GM19324 (cell line): ENCODE measurements at regions not wholly inside any gene's neighbourhood (a gene's known extent, or its start where the extent isn't known, plus 50 kb on each side); places are given as distances from the start of the nearest gene placed in this dataset.
"Not testable (repeated sequence)": the region's sequence is repeated elsewhere in the genome, so short reads cannot be mapped to it uniquely, and the experiment has no call there.

Experiments
- ATAC-seq: cut with Tn5 transposase; IDR thresholded peaks from one replicate; pipeline ENCODE4 v1.9.1; 2021; ENCODE audit warnings: mild to moderate bottlenecking, moderate library complexity; ENCODE audit not compliant: unreplicated experiment, low FRiP score

- ATAC-seq: no peak
Observed at GRCh38 chr10:71103961-71104360, 108.4 kb upstream of the UNC5B start.

- ATAC-seq: not testable (repeated sequence)
Observed at GRCh38 chr10:71106151-71106550, 106.2 kb upstream of the UNC5B start.

DNA sequence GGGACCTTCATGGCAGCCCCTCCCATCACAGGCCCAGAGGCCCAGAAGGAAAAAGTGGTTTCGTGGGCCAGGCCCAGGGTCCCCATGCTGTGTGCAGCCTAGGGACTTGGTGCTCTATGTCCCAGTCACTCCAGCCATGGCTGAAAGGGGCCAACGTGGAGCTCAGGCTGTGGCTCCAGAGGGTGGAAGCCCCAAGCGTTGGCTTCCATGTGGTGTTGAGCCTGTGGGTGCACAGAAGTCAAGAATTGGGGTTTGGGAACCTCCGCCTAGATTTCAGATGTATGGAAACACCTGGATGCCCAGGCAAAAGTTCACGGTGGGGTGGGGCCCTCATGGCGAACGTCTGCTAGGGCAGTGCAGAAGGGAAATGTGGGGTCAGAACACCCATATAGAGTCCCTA is 105.3 kb upstream of the UNC5B start:
- ATAC-seq: not testable (repeated sequence)

DNA sequence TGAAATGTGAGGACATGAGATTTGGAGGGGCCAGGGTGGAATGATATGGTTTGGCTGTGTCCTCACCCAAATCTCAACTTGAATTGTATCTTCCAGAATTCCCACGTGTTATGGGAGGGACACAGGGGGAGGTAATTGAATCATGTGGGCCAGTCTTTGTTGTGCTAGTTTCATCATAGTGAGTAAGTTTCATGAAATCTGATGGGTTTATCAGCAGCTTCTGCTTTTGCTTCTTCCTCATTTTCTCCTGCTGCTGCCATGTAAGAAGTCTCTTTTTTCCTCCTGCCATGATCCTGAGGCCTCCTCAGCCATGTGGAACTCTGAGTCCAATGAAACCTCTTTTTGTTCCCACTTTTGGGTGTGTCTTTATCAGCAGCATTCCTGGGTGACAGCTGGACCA is 104.3 kb upstream of the UNC5B start:
- not testable (repeated sequence) for ATAC-seq

- no peak for ATAC-seq
Observed at GRCh38 chr10:71112138-71112785, 100.1 kb upstream of the UNC5B start.

DNA sequence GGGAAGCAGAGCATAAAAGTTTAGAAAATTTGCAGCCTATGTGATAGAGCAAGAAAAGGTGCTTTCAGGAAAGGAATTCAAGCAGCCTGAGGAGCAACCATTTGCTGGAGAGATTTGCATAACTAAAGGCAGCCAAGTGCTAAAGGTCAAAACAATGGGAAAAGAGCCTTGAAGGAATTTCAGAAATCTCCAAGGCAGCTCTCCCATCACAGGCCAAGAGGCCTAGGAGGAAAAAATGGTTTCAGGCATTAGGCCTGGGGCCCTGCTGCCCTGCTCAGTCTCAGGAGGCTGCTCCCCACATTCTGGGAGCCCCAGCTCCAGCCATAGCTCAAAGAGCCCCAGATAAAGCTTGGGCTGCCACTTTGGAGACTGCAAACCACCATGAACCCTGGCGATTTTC is 95.9 kb upstream of the UNC5B start:
- no peak for ATAC-seq

GRCh38 chr10:71117589-71117988 is 94.8 kb upstream of the UNC5B start:
- not testable (repeated sequence) for ATAC-seq

- ATAC-seq: no peak
Observed at GRCh38 chr10:71123023-71123422, 89.3 kb upstream of the UNC5B start.

DNA sequence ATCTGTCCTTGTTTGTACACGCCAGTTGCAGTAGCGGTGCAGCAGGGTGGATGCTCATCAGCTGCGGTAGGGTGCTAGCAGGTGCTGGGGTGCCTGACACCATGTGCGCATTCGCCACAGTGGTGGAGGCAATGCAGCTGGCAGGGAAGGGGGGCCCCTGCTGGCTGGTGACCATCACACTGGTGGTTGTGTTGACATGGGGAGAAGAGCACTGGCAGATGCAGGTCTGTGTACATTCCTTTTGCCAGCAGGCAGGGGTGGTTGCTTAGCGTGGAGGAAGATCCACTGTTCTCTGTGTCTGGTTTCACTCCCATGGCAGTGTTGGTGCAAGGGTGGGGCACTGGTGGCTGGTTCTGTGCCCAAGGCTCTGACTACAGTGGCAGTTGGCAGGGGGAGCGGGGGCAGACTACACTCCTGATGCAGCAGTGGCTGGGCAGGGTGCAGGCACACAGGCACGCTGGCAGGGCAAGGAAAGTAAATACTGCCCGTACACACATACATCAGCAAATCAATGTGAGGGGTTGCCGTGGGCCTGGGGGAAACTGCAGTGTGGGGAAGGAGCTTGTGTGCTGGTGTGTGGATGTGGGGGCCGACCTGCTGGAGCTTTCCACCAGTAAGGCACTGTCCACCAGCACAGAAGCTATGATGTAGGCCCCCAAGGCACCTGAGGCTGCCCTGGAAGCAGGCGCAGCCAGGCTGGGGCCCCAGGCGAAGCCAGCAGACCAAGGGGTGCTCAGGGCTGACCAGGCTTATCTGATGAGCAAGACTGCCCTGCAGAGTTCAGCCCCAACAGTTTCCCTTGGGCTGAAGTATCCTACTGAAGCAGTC is 87.2 kb upstream of the UNC5B start:
- ATAC-seq: no peak

GRCh38 chr10:71125749-71126107 is 86.6 kb upstream of the UNC5B start:
- ATAC-seq: no peak

- ATAC-seq: no peak
Observed at GRCh38 chr10:71126432-71126831, 85.9 kb upstream of the UNC5B start.

- ATAC-seq: no peak
Observed at GRCh38 chr10:71127104-71127503, 85.3 kb upstream of the UNC5B start.

GRCh38 chr10:71127773-71128172 is 84.6 kb upstream of the UNC5B start:
- ATAC-seq: no peak

DNA sequence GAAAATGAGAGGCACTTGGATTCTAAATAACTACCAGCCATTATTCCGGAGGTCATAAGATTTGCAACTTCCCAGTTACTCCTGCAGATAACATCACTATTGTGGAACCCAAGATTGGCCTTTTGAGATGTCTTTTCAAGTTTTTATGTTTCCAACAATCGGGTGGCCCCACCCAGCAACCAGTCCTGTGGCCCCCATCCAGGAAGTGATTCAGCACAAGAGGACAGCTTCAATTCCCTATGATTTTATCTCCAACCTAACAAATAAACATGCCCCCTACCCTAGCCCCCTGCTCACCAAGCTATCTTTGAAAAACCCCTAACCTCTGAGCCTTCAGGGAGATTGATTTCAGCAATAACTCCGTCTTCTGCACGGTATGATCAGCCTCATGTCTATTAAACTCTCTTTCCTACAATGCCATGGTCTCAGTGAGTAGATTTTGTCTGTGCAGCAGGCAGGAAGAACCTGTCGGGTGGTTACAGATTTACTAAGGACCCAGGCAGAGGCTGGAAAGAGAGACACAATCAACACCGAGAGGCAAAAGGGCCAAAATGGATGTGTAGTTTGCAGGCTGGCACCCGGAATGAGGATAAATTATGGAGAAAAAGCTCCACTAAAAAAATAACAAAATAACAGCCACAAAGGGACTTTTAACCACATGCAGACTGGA is 83.9 kb upstream of the UNC5B start:
- no peak for ATAC-seq

GRCh38 chr10:71131096-71131495 is 81.3 kb upstream of the UNC5B start:
- no peak for ATAC-seq

- no peak for ATAC-seq
Observed at GRCh38 chr10:71131508-71132088, 80.8 kb upstream of the UNC5B start.

DNA sequence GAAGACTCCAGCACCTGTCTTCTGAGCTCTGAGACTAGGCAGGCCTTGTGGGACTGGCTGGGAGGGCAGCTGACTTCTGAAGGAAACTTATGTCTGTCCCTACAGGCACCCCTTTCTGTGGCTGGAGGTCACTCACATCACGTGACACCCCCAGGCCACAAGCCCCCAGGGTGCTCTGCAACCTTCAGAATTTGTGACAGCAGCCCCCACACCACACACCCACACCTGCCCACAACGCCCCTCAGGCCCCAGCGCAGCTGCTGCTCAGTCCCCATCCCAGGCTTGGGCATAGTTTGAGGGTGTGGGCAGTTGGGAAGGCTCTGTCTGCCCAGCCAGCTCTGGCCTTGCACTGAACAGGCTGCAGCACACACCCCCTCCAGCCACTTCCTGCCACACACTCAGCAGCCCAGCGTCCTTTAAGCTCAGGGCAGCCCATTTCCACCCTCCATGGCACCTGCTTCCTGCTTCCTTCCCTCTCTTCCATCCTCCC is 80.0 kb upstream of the UNC5B start:
- no peak for ATAC-seq

- ATAC-seq: no peak
Observed at GRCh38 chr10:71133710-71134686, 78.4 kb upstream of the UNC5B start.

GRCh38 chr10:71134732-71135211 is 77.6 kb upstream of the UNC5B start:
- ATAC-seq: no peak

GRCh38 chr10:71135236-71135635 is 77.1 kb upstream of the UNC5B start:
- ATAC-seq: no peak
